HFFc6 (cell line): ENCODE measurements at regions not wholly inside any gene's neighbourhood (a gene's known extent, or its start where the extent isn't known, plus 50 kb on each side); places are given as distances from the start of the nearest gene placed in this dataset.

ENCODE experiments used
- DNase-seq: peaks from one replicate; pipeline ENCODE4 v3.0.0-alpha.2; 2018
- H3K27ac Mint-ChIP-seq: 2 replicates; pipeline ENCODE4 v1.8.0; 2020; ENCODE audit warnings: mild to moderate bottlenecking, mixed read lengths
- H3K27me3 Mint-ChIP-seq: 2 replicates; pipeline ENCODE4 v1.8.0; 2021; ENCODE audit warnings: mild to moderate bottlenecking, moderate library complexity, mixed read lengths; ENCODE audit not compliant: insufficient read depth
- H3K36me3 Mint-ChIP-seq: 2 replicates; pipeline ENCODE4 v1.8.0; 2021; ENCODE audit warnings: low read depth, mixed read lengths
- H3K4me1 Mint-ChIP-seq: 2 replicates; pipeline ENCODE4 v1.8.0; 2020; ENCODE audit warnings: low read depth, mixed read lengths
- H3K4me3 Mint-ChIP-seq: 2 replicates; pipeline ENCODE4 v1.8.0; 2020; ENCODE audit warnings: mild to moderate bottlenecking, moderate library complexity, mixed read lengths
- H3K9me3 Mint-ChIP-seq: 2 replicates; pipeline ENCODE4 v1.8.0; 2020; ENCODE audit warnings: mild to moderate bottlenecking, mixed read lengths
- TF ChIP-seq, protein P1 (sequence below): fragments of 200-600 bp; sonication (generic); IDR thresholded peaks from 2 replicates; pipeline ENCODE4 v1.5.0; 2021; ENCODE audit warnings: antibody characterized with exemption, mild to moderate bottlenecking

DNA sequence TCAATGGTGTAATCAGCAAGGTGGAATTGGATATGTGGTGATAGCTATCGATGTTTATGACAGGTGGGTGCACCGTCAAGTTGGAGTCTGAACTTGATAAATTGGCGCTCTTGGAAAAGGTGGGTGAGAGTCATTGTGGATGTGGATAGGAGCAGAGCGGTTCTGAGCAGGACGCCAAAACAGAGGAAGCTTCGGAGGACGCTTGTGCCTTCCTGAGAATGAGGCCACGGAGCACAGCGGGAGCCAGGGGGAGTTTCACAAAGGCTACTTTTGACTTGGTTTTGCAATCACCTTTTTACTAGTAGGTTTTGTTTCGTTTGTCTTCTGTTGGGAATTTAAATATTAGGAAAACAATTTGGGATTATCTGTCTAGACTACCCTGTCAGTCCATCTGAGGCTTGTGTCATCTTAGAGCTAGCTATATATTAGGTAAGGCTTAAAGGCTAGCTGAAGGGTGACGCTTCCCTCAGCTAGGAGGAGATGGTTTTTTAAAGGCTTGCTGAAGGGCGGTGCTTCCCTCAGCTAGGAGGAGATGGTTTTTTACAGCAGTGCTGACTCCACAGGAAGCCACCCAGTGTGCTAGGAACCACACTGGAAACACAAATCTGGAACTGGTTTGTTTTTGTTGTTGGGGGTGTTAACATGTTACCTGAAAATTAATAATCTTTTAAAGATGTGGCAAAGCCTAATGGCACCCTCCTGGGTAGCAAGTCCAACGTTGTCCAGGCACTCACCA, 142.4 kb upstream of the IRX4 start:
- H3K4me3 Mint-ChIP-seq, result no peak overlapping the region

DNA sequence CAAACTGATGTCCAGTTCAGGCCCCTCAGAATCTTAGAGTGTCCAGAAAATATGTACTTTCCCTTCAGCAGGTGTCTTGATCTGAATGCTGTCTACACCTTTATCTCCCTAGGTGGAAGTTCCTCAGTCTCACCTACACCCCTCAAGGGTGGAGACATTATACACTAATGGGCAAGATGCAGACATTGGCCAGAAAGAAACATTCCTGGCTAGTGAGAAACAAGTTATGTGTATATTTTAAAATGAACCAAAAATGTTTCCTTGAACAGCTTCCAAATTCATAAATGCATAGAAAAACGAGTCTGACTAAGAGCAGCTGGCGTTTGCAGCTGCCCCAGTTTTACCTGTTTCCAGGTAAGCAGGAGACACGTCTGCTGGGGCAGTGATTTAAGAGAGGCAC, 140.5 kb upstream of the IRX4 start:
- Mint-ChIP-seq H3K36me3 (no peaks in the 10 kb centered on the region), H3K27me3 (peaks cover 2% of the 10 kb centered on the region), H3K4me3 (no peak overlapping the region), H3K27ac (no peak overlapping the region), H3K4me1 (no peaks in the 10 kb centered on the region), H3K9me3 (no peaks in the 10 kb centered on the region; the same call in 1 of the 2 replicates)
- TF ChIP-seq, protein P1, sequence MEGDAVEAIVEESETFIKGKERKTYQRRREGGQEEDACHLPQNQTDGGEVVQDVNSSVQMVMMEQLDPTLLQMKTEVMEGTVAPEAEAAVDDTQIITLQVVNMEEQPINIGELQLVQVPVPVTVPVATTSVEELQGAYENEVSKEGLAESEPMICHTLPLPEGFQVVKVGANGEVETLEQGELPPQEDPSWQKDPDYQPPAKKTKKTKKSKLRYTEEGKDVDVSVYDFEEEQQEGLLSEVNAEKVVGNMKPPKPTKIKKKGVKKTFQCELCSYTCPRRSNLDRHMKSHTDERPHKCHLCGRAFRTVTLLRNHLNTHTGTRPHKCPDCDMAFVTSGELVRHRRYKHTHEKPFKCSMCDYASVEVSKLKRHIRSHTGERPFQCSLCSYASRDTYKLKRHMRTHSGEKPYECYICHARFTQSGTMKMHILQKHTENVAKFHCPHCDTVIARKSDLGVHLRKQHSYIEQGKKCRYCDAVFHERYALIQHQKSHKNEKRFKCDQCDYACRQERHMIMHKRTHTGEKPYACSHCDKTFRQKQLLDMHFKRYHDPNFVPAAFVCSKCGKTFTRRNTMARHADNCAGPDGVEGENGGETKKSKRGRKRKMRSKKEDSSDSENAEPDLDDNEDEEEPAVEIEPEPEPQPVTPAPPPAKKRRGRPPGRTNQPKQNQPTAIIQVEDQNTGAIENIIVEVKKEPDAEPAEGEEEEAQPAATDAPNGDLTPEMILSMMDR, result no peak
- DNase-seq, result no peak

More for the DNA sequence above, 142.4 kb upstream of the IRX4 start:
- DNase-seq, result no peak
- no peaks in the 10 kb centered on the region for H3K36me3 Mint-ChIP-seq
- H3K27me3 Mint-ChIP-seq, result no peaks in the 10 kb centered on the region; the same call in none of the 2 replicates
- H3K9me3 Mint-ChIP-seq, result no peaks in the 10 kb centered on the region; the same call in 1 of the 2 replicates
- no peak overlapping the region for H3K27ac Mint-ChIP-seq
- H3K4me1 Mint-ChIP-seq, result no peaks in the 10 kb centered on the region
- TF ChIP-seq, protein P1, result no peak

DNA sequence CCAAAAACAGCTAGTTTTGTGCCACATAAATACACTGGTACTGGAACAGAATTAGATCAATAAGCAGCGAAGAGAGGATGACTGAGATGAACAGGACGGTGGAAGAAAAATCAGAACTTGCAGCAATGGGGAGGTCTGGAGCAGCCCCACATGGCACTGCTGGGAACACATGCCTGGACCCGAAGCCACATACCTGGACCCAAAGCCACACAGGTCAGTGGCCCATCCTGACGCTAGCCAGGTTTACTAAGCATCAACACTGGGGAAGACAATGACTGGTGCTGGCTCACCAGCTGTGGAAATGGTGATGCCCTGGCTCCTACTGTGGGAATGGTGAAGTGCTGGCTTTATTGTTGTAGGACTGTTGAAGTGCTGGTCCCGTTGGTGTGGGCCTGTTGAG, 139.7 kb upstream of the IRX4 start:
- H3K9me3 Mint-ChIP-seq, result no peaks in the 10 kb centered on the region; the same call in 1 of the 2 replicates
- TF ChIP-seq, protein P1, result no peak
- H3K4me3 Mint-ChIP-seq, result no peak overlapping the region
- DNase-seq, result no peak
- no peak overlapping the region for H3K27ac Mint-ChIP-seq
- H3K27me3 Mint-ChIP-seq, result peaks cover 2% of the 10 kb centered on the region
- H3K36me3 Mint-ChIP-seq, result no peaks in the 10 kb centered on the region
- no peaks in the 10 kb centered on the region for H3K4me1 Mint-ChIP-seq

DNA sequence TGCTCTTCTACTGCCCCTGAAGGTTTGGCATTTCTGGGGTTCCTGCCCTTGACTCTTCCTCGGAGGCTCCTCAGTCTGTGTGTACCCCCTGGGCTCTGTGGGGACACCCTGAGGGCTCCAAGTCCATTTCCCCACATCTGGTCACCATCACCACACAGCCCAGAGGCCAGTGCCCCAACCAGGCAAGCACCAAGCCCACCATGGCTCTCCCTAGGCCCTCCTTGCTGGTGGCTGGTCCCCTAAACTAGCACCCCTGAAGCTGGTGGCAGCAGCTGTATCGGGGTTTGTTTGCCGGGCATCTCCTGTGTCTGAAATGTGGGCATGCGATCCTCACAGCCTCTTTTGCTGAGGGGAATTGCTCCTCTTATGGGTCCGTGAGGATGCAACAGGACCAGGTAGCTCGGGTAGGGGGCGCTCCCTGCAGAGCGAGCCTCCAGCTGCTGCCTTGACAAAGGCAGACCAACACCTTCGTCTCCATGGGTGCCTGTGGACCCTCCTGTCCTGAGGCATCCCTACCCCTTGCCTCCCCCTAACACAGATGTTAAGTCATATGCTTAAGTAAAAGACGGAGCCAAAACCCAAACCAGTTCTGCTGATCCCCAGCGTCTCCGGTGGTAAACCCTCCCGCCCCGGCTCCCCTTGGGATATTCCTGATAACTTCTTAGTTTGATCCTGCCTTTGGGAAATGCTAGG, 138.9 kb upstream of the IRX4 start:
- Mint-ChIP-seq H3K9me3 (no peaks in the 10 kb centered on the region; the same call in 1 of the 2 replicates), H3K27ac (no peak overlapping the region), H3K27me3 (peaks cover 2% of the 10 kb centered on the region), H3K4me1 (no peaks in the 10 kb centered on the region), H3K36me3 (no peaks in the 10 kb centered on the region), H3K4me3 (no peak overlapping the region)
- DNase-seq, result no peak
- TF ChIP-seq, protein P1, result no peak

DNA sequence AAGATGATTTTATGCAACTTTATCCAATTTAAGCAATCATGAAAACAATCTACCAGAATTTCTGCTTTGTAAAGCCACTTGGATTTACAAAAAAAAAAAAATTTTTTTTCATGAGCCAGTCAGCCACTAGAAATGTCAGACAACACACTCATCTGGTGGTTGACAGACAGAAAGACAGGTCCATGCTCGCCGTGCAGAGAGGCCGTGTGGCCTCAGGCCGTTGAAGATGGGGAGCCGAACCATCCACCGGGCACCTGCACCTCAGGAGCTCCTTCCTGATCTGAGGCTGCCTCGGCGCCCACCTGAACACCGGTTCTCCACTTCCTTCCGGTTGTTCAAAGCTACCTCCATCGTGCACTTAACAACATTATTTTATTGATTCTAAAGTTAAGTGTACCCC, 138.0 kb upstream of the IRX4 start:
- no peaks in the 10 kb centered on the region for H3K4me1 Mint-ChIP-seq

More for the DNA sequence above, 138.0 kb upstream of the IRX4 start:
- Mint-ChIP-seq H3K36me3 (no peaks in the 10 kb centered on the region), H3K27me3 (peaks cover 2% of the 10 kb centered on the region), H3K27ac (no peak overlapping the region), H3K4me3 (no peak overlapping the region), H3K9me3 (no peaks in the 10 kb centered on the region; the same call in 1 of the 2 replicates)
- TF ChIP-seq, protein P1, result no peak
- no peak for DNase-seq
